CD4-positive, alpha-beta T cell (primary cell): ENCODE measurements at regions not wholly inside any gene's neighbourhood (a gene's known extent, or its start where the extent isn't known, plus 50 kb on each side); places are given as distances from the start of the nearest gene placed in this dataset.

Experiments
- ATAC-seq: fragments of 200-7000 bp; cut with Tn5 transposase; one replicate; pipeline ENCODE4 v1.10.0; 2022; ENCODE audit warnings: mild to moderate bottlenecking; ENCODE audit not compliant: poor library complexity
- CTCF ChIA-PET: fragments of 350-600 bp; sonication (Branson Sonifier 250); formaldehyde crosslinking; loops from one replicate; lab custom pipeline; 2021; ENCODE audit warnings: antibody characterized with exemption, inconsistent platforms; lab: Charles Lee
- POLR2A ChIA-PET: fragments of 350-600 bp; sonication (Branson Sonifier 250); formaldehyde crosslinking; loops from one replicate; lab custom pipeline; 2021; ENCODE audit warnings: antibody characterized with exemption, inconsistent platforms; lab: Charles Lee
- DNase-seq, 14 experiments: peaks; one replicate each; pipeline ENCODE4 v3.0.0-alpha.2; 2013 to 2020; ENCODE audit warnings: mixed read lengths in 2 of 14
- H3K27ac ChIP-seq, 2 donors: one replicate each; pipeline versions ENCODE4 v1.5.1 to v1.7.0; 2013; ENCODE audit warnings: low read length in 2 of 2, low read depth in 1 of 2, mild to moderate bottlenecking in 1 of 2
- H3K27me3 ChIP-seq, 2 experiments: 1 replicate in 1 of 2; 2 replicates in 1 of 2; pipeline versions ENCODE4 v1.6.1 to v1.7.0; 2013; ENCODE audit warnings: low read length in 2 of 2, control low read depth in 1 of 2, mild to moderate bottlenecking in 1 of 2, moderate library complexity in 1 of 2; ENCODE audit not compliant: insufficient read depth in 2 of 2, control insufficient read depth in 1 of 2
- H3K36me3 ChIP-seq: one replicate; pipeline ENCODE4 v1.6.1; 2013; ENCODE audit warnings: low read length, control low read depth; ENCODE audit not compliant: insufficient read depth
- H3K4me1 ChIP-seq: one replicate; pipeline ENCODE4 v1.6.1; 2013; ENCODE audit warnings: low read length, control low read depth; ENCODE audit not compliant: insufficient read depth
- H3K4me3 ChIP-seq: one replicate; pipeline ENCODE4 v1.5.1; 2013; ENCODE audit warnings: mild to moderate bottlenecking, low read length, moderate library complexity
- H3K9me3 ChIP-seq, 2 experiments: 1 replicate in 1 of 2; 2 replicates in 1 of 2; pipeline versions ENCODE4 v1.6.1 to v1.7.0; 2013; ENCODE audit warnings: low read length in 2 of 2, mild to moderate bottlenecking in 2 of 2, control low read depth in 1 of 2, moderate library complexity in 1 of 2; ENCODE audit not compliant: control insufficient read depth in 1 of 2, insufficient read depth in 1 of 2
- H3K27ac Mint-ChIP-seq: one replicate; pipeline ENCODE4 v1.8.0; 2020; ENCODE audit warnings: mixed read lengths
- H3K27me3 Mint-ChIP-seq: one replicate; pipeline ENCODE4 v1.8.0; 2021; ENCODE audit warnings: mixed read lengths
- H3K36me3 Mint-ChIP-seq: one replicate; pipeline ENCODE4 v1.8.0; 2021; ENCODE audit warnings: low read depth, mixed read lengths
- H3K4me1 Mint-ChIP-seq: one replicate; pipeline ENCODE4 v1.8.0; 2021; ENCODE audit warnings: low read depth, mixed read lengths
- H3K4me3 Mint-ChIP-seq: one replicate; pipeline ENCODE4 v1.8.0; 2020; ENCODE audit warnings: mild to moderate bottlenecking, mixed read lengths
- H3K9me3 Mint-ChIP-seq: one replicate; pipeline ENCODE4 v1.8.0; 2020; ENCODE audit warnings: mixed read lengths
- CTCF ChIP-seq: fragments of 200-600 bp; IDR thresholded peaks from one replicate; pipeline ENCODE4 v1.8.0; 2022; ENCODE audit warnings: antibody characterized with exemption, mild to moderate bottlenecking
- intact Hi-C, 2 experiments: fragments of 100-400 bp; cut with DNase I in 1 of 2; cut with micrococcal nuclease in 1 of 2; formaldehyde crosslinking; loops; one replicate each; pipeline versions ENCODE4 v1.15.1 to v1.9.0; 2023 to 2025; cut with DNase I, micrococcal nuclease

DNA sequence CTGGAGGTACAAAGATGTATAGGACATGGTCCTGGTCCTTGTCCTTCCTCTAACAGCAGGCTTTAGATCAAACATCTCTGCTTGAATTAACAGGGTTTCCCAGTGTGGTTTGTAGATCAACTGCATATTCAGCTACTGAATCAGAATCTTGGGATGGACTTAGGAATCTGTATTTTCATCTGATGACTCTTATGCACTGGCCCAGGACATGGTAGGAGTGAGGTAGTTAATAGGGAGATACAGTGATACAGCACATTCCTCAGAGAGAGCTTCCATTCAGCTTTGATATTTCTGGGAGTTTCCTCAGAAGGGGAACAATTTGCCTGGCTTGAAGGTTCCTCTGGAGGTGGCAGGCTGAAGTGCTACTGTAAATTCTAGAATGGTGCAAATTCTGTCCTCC is 203.1 kb downstream of the LARP7 start:
- Mint-ChIP-seq H3K27me3 (peaks cover 20% of the 10 kb centered on the region), H3K4me3 (no peak overlapping the region), H3K36me3 (no peaks in the 10 kb centered on the region), H3K9me3 (peaks cover 3% of the 10 kb centered on the region), H3K27ac (no peak overlapping the region), H3K4me1 (no peaks in the 10 kb centered on the region)
- no peaks in the 10 kb centered on the region for H3K27me3 ChIP-seq
- CTCF ChIA-PET: no interaction called here
- peaks cover 0 to 8% of the 10 kb centered on the region in 2 experiments for H3K9me3 ChIP-seq
- DNase-seq: no peak
- no peaks in the 10 kb centered on the region for H3K36me3 ChIP-seq
- POLR2A ChIA-PET: no interaction called here
- ATAC-seq: no peak
- H3K4me1 ChIP-seq: no peaks in the 10 kb centered on the region
- intact Hi-C loops: no loop called here
- H3K27ac ChIP-seq: no peak overlapping the region
- H3K4me3 ChIP-seq: no peak overlapping the region
- no peak for TF ChIP-seq CTCF

- Histone ChIP-seq H3K27me3 (no peaks in the 10 kb centered on the region), H3K4me3 (no peak overlapping the region), H3K27ac (no peak overlapping the region), H3K9me3 (peaks cover 0 to 8% of the 10 kb centered on the region in 2 experiments), H3K36me3 (no peaks in the 10 kb centered on the region), H3K4me1 (no peaks in the 10 kb centered on the region)
- H3K9me3 Mint-ChIP-seq: peaks cover 3% of the 10 kb centered on the region
- ATAC-seq (no peak), DNase-seq (no peak)
- H3K4me1 Mint-ChIP-seq: no peaks in the 10 kb centered on the region
- ChIA-PET POLR2A (no interaction called here), CTCF (no interaction called here)
- no peak for TF ChIP-seq CTCF
- H3K36me3 Mint-ChIP-seq: no peaks in the 10 kb centered on the region
- intact Hi-C loops: no loop called here
- H3K27ac Mint-ChIP-seq: no peak overlapping the region
- H3K27me3 Mint-ChIP-seq: peaks cover 20% of the 10 kb centered on the region
- H3K4me3 Mint-ChIP-seq: no peak overlapping the region
These were observed 203.7 kb downstream of the LARP7 start for GRCh38 chr4:112840619-112841018.

DNA sequence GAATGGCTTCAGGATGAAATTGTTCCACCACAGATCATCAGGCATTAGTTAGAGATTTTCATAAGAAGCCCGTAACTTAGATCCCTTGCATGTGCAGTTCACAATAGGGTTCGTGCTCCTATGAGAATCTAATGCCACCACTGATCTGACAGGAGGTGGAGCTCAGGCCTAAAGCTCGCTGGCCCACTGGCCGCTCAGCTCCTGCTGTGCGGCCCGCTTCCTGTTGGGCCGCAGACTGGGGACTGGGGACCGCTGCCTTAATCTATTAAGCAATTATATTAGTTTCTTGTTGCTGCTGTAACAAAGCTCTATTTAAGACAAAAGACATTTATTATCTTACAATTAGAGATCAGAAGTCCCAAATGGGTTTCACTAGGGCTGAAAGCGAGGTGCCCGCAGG is 205.6 kb downstream of the LARP7 start:
- ChIA-PET POLR2A (no interaction called here), CTCF (no interaction called here)
- intact Hi-C loops: no loop called here
- Mint-ChIP-seq H3K36me3 (no peaks in the 10 kb centered on the region), H3K9me3 (no peaks in the 10 kb centered on the region), H3K27me3 (peaks cover 14% of the 10 kb centered on the region), H3K4me3 (no peak overlapping the region), H3K4me1 (no peaks in the 10 kb centered on the region), H3K27ac (no peak overlapping the region)
- H3K4me3 ChIP-seq: no peak overlapping the region
- H3K27ac ChIP-seq: no peak overlapping the region
- H3K4me1 ChIP-seq: no peaks in the 10 kb centered on the region
- ATAC-seq (no peak), DNase-seq (no peak)
- H3K36me3 ChIP-seq: no peaks in the 10 kb centered on the region
- H3K27me3 ChIP-seq: no peaks in the 10 kb centered on the region
- peaks cover 0 to under 1% of the 10 kb centered on the region in 2 experiments for H3K9me3 ChIP-seq
- TF ChIP-seq CTCF: no peak
